ENCODE measurements at regions not wholly inside any gene's neighbourhood (a gene's known extent, or its start where the extent isn't known, plus 50 kb on each side); places are given as distances from the start of the nearest gene placed in this dataset.

GRCh38 chr3:41148478-41148877 lies 50.8 kb upstream of the CTNNB1 start (continued):
- TF ChIP-seq, protein P1, sequence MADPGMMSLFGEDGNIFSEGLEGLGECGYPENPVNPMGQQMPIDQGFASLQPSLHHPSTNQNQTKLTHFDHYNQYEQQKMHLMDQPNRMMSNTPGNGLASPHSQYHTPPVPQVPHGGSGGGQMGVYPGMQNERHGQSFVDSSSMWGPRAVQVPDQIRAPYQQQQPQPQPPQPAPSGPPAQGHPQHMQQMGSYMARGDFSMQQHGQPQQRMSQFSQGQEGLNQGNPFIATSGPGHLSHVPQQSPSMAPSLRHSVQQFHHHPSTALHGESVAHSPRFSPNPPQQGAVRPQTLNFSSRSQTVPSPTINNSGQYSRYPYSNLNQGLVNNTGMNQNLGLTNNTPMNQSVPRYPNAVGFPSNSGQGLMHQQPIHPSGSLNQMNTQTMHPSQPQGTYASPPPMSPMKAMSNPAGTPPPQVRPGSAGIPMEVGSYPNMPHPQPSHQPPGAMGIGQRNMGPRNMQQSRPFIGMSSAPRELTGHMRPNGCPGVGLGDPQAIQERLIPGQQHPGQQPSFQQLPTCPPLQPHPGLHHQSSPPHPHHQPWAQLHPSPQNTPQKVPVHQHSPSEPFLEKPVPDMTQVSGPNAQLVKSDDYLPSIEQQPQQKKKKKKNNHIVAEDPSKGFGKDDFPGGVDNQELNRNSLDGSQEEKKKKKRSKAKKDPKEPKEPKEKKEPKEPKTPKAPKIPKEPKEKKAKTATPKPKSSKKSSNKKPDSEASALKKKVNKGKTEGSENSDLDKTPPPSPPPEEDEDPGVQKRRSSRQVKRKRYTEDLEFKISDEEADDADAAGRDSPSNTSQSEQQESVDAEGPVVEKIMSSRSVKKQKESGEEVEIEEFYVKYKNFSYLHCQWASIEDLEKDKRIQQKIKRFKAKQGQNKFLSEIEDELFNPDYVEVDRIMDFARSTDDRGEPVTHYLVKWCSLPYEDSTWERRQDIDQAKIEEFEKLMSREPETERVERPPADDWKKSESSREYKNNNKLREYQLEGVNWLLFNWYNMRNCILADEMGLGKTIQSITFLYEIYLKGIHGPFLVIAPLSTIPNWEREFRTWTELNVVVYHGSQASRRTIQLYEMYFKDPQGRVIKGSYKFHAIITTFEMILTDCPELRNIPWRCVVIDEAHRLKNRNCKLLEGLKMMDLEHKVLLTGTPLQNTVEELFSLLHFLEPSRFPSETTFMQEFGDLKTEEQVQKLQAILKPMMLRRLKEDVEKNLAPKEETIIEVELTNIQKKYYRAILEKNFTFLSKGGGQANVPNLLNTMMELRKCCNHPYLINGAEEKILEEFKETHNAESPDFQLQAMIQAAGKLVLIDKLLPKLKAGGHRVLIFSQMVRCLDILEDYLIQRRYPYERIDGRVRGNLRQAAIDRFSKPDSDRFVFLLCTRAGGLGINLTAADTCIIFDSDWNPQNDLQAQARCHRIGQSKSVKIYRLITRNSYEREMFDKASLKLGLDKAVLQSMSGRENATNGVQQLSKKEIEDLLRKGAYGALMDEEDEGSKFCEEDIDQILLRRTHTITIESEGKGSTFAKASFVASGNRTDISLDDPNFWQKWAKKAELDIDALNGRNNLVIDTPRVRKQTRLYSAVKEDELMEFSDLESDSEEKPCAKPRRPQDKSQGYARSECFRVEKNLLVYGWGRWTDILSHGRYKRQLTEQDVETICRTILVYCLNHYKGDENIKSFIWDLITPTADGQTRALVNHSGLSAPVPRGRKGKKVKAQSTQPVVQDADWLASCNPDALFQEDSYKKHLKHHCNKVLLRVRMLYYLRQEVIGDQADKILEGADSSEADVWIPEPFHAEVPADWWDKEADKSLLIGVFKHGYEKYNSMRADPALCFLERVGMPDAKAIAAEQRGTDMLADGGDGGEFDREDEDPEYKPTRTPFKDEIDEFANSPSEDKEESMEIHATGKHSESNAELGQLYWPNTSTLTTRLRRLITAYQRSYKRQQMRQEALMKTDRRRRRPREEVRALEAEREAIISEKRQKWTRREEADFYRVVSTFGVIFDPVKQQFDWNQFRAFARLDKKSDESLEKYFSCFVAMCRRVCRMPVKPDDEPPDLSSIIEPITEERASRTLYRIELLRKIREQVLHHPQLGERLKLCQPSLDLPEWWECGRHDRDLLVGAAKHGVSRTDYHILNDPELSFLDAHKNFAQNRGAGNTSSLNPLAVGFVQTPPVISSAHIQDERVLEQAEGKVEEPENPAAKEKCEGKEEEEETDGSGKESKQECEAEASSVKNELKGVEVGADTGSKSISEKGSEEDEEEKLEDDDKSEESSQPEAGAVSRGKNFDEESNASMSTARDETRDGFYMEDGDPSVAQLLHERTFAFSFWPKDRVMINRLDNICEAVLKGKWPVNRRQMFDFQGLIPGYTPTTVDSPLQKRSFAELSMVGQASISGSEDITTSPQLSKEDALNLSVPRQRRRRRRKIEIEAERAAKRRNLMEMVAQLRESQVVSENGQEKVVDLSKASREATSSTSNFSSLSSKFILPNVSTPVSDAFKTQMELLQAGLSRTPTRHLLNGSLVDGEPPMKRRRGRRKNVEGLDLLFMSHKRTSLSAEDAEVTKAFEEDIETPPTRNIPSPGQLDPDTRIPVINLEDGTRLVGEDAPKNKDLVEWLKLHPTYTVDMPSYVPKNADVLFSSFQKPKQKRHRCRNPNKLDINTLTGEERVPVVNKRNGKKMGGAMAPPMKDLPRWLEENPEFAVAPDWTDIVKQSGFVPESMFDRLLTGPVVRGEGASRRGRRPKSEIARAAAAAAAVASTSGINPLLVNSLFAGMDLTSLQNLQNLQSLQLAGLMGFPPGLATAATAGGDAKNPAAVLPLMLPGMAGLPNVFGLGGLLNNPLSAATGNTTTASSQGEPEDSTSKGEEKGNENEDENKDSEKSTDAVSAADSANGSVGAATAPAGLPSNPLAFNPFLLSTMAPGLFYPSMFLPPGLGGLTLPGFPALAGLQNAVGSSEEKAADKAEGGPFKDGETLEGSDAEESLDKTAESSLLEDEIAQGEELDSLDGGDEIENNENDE (IDR thresholded peaks at IDR 0.05; ENCODE audit: insufficient replicate concordance, low read length), result no peak
- TF ChIP-seq FOSL1 (IDR thresholded peaks at IDR 0.05; ENCODE audit: insufficient read depth, low read depth, low read length) (no peak), RXRA (IDR thresholded peaks at IDR 0.05; ENCODE audit: insufficient read depth, low read depth, low read length) (no peak), KDM1A (IDR thresholded peaks at IDR 0.05; ENCODE audit: borderline replicate concordance, low read length) (no peak), TAF1 (IDR thresholded peaks at IDR 0.05; ENCODE audit: low read depth, low read length) (no peak), MAFK (IDR thresholded peaks at IDR 0.05; ENCODE audit: low read depth, low read length) (no peak), PHF8 (conservative IDR thresholded peaks at IDR 0.05; ENCODE audit: low read depth, low read length) (no peak), HDAC2 (IDR thresholded peaks at IDR 0.05; ENCODE audit: borderline replicate concordance in 1 of 2, low read depth in 2 of 2, low read length in 2 of 2) (no peak), ATF2 (IDR thresholded peaks at IDR 0.05; ENCODE audit: low read length) (no peak), YY1 (IDR thresholded peaks at IDR 0.05; ENCODE audit: low read depth, low read length) (no peak)
